HG02642 (cell line): ENCODE measurements at regions not wholly inside any gene's neighbourhood (a gene's known extent, or its start where the extent isn't known, plus 50 kb on each side); places are given as distances from the start of the nearest gene placed in this dataset.

Source experiments
- ATAC-seq: cut with Tn5 transposase; IDR thresholded peaks from one replicate; pipeline ENCODE4 v1.9.1; 2021; ENCODE audit warnings: mild to moderate bottlenecking; ENCODE audit not compliant: unreplicated experiment, poor library complexity

DNA sequence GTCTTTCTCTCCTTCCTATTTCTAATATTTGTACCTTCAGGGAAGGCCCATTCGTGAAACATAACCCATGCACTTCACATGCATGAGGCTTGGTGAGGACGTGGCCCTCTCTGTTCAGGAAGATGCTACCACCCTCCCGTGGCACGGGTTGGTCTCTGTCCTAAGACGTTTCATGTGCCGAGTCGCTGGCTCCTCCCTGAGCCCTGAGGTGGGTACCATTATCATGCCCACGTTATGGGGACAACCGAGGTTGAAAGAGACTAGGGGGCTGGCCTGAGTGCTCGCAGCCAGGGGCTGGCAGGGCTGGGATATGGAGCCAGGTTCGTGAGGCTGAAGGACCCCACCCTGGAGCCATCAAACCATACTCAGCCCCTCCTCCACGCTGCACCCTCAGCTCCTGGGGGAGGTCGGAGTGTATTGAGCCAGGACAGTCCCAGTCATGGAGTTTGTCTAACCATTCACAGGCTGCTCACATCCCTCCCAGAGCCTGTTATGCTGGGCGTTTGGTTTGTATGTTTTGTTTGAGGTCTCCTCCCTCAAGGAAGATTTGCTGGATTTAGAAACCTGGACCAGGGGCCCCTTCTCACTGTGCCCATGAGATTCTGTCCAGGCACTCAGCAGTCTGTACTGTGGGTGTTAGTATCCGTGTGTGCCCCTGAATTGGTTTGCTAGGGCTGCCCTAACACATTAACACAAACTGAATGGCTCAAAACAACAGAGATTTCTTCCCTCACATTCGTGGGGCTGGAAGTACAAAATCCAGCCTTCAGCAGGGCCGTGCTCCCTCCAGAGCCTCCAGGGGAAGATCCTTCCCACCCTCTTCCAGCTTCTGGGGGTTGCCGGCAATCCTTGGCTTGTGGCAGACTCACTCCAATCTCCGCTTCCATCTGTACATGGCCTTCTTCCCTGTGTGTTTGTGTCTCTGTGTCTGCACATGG lies 88.3 kb downstream of the ANKRD60 start:
- no peak for ATAC-seq

- no peak for ATAC-seq
Measured at GRCh38 chr20:58138395-58138794, 90.1 kb downstream of the ANKRD60 start.

DNA sequence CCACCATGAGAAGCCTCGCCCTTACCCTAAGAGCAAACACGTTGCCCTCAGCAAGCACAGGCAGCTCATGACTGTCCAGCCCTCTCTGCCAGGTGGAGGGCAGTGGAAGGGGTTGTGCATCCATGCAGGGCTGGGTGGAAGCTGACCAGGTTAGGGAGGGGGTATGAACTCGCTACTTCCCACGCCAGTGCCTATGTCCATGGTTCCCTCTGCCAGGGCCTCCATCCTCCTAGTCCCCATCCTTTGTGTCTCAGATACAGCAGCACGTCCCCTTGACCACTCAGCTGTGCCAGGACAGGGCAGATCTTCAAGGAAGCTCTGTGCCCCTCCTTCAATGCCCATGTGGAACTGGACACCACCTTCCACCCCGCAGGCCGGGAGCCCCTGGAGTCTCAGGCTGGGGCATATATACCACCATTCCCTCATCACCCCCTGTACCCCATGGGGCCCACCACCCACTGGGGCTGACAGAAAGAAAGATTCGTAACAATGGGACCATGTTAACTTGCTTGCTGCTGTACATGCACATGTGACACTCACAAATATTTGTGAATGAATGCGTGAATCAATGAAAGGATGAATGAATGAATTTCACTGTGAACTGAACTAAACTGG lies 90.7 kb downstream of the ANKRD60 start:
- no peak for ATAC-seq

GRCh38 chr20:58137236-58137635 lies 91.2 kb downstream of the ANKRD60 start:
- no peak for ATAC-seq

DNA sequence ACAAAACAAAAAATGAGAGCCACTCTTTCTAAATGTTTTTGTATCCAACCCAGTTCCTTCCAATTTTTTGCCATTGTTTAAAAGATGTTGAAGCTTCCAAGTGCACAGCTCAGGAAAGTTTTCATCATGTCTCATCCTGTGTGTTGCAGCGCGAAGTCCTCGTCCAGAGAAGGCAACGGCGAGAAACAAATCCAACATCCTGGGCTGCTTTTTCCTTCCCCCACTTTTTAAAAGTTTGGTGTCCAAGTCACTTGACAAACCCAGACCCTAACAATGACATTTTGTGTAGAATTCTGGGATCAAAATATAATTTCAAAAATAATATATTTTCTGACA lies 92.3 kb downstream of the ANKRD60 start:
- ATAC-seq, result no peak

GRCh38 chr20:58135441-58136148 lies 92.9 kb downstream of the ANKRD60 start:
- ATAC-seq, result no peak

- ATAC-seq, result no peak
Measured at GRCh38 chr20:58133020-58133808, 95.2 kb downstream of the ANKRD60 start.

DNA sequence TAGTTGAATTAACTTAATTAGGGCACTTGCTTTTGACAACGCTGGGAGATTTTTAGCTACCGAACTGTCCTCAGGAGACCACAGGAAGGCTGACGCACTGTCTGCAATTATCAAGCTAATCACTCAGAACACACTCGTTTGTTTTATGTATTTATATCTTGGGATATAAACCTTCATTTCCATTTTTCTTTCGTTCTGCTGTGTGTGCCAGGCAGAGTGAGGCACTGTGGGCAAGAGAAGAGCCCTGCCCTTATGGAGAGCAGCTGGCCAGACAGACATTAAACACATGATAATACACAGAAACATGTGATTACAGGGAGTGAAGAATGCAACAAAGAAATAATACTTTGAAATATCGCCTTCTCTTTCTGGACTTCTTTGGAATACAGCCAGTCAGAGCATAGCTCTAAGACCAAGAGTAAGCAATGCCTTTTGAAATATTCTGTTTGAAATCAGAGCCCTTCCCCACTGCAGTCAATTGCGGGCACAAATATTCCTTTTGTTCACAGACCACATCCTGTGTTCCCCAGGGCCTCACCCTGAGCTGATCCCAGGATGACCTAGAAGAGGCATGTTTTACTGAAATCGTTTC lies 96.8 kb downstream of the ANKRD60 start:
- no peak for ATAC-seq

- ATAC-seq, result no peak
Measured at GRCh38 chr20:58131151-58131550, 97.3 kb downstream of the ANKRD60 start.

DNA sequence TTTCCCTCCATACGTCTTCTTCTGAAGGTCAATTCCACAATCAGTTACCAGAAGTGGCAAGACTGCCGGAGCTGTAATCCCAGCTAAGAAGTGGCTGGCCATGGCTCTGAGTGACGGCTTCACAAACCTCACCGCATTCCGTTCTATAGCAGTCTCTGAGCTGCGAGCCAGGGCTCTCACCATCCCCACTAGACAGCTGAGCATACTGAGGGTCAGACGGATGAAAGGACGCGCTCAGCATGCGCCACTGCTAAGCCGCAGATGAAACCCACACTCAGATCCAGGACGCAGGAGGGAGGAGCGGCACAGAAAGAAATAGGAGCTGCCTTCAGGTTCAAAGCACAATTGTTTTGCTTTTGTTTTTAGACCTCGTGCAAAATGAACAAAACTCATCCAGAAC lies 97.9 kb downstream of the ANKRD60 start:
- no peak for ATAC-seq

DNA sequence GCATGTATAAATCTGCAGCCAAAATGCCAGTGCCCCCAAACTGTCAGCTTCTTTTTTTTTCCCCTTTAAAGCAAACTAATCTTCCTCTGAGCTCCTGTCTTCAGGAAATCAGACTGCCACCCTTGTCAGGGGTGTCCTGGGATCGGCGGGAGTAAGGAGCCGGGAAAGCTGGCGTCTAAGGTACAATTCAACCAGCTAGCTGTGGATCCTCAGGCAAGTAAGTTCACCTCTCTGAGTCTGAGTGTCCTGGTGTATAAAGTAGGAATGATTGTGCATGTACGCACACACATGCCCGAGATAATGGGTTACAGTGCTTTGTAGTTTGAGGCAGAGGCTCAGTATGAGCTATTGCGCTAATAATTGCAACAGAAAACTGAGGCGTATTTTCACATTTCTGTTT lies 98.3 kb downstream of the ANKRD60 start:
- no peak for ATAC-seq

- ATAC-seq, result no peak
Measured at GRCh38 chr20:58129721-58130151, 98.7 kb downstream of the ANKRD60 start.

GRCh38 chr20:58128635-58129625 lies 99.5 kb downstream of the ANKRD60 start:
- no peak for ATAC-seq

GRCh38 chr20:58127701-58128111 lies 100.7 kb downstream of the ANKRD60 start:
- ATAC-seq, result no peak

DNA sequence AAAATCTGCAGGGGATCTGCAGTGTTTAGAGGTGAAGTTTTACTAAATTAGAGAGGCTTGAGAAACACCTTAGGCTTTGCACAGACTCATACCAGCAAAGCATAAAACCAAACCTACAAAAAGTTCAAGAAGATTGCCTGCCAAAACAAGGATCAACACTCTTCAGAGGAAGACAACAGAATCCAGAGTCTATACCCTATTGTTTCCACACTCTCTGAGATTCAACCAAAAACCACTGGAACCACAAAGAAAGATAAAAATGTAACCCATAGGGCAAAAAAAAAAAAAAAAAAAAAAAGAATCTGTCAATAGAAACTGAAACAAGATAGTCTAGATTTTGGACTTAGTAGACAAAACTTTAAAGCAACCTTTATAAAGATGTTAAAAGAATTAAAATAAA lies 102.7 kb downstream of the ANKRD60 start:
- no peak for ATAC-seq

DNA sequence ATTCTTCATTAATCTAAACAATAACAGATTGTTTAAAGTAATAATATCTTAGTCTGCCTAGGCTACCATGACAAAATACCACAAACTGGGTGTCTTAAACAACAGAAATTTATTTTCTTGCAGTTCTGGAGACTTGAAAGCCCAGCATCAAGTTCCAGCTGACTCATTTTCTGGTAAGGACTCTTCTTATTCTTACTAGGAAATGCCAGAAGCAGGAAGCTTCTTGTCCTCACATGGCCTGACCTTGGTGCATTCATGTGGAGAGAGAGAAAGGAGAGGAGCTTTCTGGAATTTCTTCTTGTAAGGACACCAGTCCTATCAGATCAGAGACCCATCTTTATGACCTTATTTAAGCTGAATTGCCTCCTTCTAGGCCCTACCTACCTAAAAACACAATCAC lies 110.5 kb downstream of the ANKRD60 start:
- no peak for ATAC-seq

- no peak for ATAC-seq
Measured at GRCh38 chr20:58116505-58116904, 111.9 kb downstream of the ANKRD60 start.

- ATAC-seq, result no peak
Measured at GRCh38 chr20:58113716-58114115, 114.7 kb downstream of the ANKRD60 start.
